HL-60 (cell line): ENCODE measurements at regions not wholly inside any gene's neighbourhood (a gene's known extent, or its start where the extent isn't known, plus 50 kb on each side); places are given as distances from the start of the nearest gene placed in this dataset.

Experiments
- DNase-seq, 2 experiments: peaks; one replicate each; pipeline ENCODE4 v3.0.0-alpha.2; 2010 to 2020; ENCODE audit warnings: low read depth in 1 of 2, low spot score in 1 of 2
- H3K27ac ChIP-seq: fragments of 250-450 bp; sonication (Bioruptor Pico); replicated peaks from 2 replicates; pipeline ENCODE4 v1.5.1; 2020; ENCODE audit warnings: mild to moderate bottlenecking, moderate library complexity
- H3K27me3 ChIP-seq: fragments of 250-450 bp; sonication (Bioruptor Pico); 2 replicates; pipeline ENCODE4 v1.5.1; 2021; ENCODE audit warnings: mild to moderate bottlenecking, moderate library complexity; ENCODE audit not compliant: insufficient read depth, poor library complexity, severe bottlenecking
- H3K4me3 ChIP-seq: replicated peaks from 2 replicates; pipeline ENCODE4 v1.5.1; 2011; ENCODE audit warnings: mild to moderate bottlenecking, control low read depth, low read length; ENCODE audit not compliant: insufficient read depth
- CTCF ChIP-seq: IDR thresholded peaks from one replicate; pipeline ENCODE4 v1.5.1; 2011; ENCODE audit warnings: low read length, control low read depth, inconsistent platforms; ENCODE audit not compliant: insufficient read depth
- GABPA ChIP-seq: IDR thresholded peaks from 2 replicates; pipeline ENCODE4 v1.6.1; 2012; ENCODE audit warnings: low read depth
- POLR2AphosphoS5 ChIP-seq: IDR thresholded peaks from 2 replicates; pipeline ENCODE4 v1.6.1; 2012; ENCODE audit warnings: low read depth
- SPI1 ChIP-seq: IDR thresholded peaks from 2 replicates; pipeline ENCODE4 v1.6.1; 2012; ENCODE audit warnings: low read depth, mild to moderate bottlenecking, borderline replicate concordance
- TF ChIP-seq, protein P1 (sequence below): IDR thresholded peaks from 2 replicates; pipeline ENCODE4 v1.6.1; 2012; ENCODE audit warnings: low read depth; ENCODE audit not compliant: insufficient replicate concordance

- H3K27me3 ChIP-seq: no peaks in the 10 kb centered on the region
- TF ChIP-seq SPI1: no peak
- TF ChIP-seq POLR2AphosphoS5: no peak
- TF ChIP-seq, protein P1, sequence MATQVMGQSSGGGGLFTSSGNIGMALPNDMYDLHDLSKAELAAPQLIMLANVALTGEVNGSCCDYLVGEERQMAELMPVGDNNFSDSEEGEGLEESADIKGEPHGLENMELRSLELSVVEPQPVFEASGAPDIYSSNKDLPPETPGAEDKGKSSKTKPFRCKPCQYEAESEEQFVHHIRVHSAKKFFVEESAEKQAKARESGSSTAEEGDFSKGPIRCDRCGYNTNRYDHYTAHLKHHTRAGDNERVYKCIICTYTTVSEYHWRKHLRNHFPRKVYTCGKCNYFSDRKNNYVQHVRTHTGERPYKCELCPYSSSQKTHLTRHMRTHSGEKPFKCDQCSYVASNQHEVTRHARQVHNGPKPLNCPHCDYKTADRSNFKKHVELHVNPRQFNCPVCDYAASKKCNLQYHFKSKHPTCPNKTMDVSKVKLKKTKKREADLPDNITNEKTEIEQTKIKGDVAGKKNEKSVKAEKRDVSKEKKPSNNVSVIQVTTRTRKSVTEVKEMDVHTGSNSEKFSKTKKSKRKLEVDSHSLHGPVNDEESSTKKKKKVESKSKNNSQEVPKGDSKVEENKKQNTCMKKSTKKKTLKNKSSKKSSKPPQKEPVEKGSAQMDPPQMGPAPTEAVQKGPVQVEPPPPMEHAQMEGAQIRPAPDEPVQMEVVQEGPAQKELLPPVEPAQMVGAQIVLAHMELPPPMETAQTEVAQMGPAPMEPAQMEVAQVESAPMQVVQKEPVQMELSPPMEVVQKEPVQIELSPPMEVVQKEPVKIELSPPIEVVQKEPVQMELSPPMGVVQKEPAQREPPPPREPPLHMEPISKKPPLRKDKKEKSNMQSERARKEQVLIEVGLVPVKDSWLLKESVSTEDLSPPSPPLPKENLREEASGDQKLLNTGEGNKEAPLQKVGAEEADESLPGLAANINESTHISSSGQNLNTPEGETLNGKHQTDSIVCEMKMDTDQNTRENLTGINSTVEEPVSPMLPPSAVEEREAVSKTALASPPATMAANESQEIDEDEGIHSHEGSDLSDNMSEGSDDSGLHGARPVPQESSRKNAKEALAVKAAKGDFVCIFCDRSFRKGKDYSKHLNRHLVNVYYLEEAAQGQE: no peak
- no peak for TF ChIP-seq GABPA
- TF ChIP-seq CTCF: no peak
Measured at GRCh38 chrX:39740078-39740477, 357.7 kb downstream of the BCOR start.

DNA sequence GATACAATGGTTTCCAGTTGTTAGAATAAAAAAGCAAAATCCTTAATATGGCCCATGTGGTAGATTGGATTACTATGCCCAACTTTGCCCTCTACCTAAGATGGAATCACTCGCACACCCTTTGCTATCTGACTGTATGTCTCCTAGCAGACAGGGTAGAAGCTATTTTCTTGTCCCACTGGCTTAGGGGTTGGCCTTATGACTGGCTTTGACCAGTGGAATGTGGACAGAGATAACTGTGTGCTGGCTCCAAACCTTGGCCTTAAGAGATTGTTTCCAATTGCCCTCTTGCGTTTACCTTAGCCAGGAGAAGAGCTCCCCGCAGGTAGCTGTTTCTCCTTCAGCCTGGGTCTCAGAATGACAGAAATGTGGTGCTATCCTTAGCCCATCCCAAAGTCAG is 355.9 kb downstream of the BCOR start:
- no peak for DNase-seq
- Histone ChIP-seq H3K27me3 (no peaks in the 10 kb centered on the region), H3K27ac (no peak overlapping the region), H3K4me3 (no peak overlapping the region)
- TF ChIP-seq, protein P1: no peak
- TF ChIP-seq CTCF: no peak

More at GRCh38 chrX:39740078-39740477, 357.7 kb downstream of the BCOR start:
- Histone ChIP-seq H3K4me3 (no peak overlapping the region), H3K27ac (no peak overlapping the region)
- no peak for DNase-seq

DNA sequence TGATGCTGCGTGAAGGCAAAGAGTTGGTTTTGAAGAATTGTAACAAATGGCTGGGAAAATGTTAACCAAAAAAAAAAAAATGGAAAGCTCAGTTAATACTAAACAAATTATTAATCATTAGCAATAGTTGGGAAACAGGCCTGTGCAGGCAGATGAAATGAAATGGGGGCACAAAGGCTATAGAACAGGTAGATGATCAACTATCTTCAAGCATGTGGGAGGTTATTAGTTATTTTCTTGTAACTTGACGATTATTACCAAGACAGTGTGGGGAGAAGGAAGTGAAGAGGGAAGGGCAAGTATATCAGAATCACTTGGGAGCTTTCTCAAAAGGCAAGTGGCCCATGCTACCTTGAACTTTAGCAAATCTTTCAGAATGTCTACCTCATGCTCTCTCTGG is 351.9 kb downstream of the BCOR start:
- no peak for DNase-seq
- H3K4me3 ChIP-seq: no peak overlapping the region
- H3K27ac ChIP-seq: no peak overlapping the region
- no peak for TF ChIP-seq GABPA
- TF ChIP-seq SPI1: no peak
- TF ChIP-seq CTCF: no peak
- TF ChIP-seq, protein P1: no peak
- no peak for TF ChIP-seq POLR2AphosphoS5
- no peaks in the 10 kb centered on the region for H3K27me3 ChIP-seq
